ENCODE measurements at regions not wholly inside any gene's neighbourhood (a gene's known extent, or its start where the extent isn't known, plus 50 kb on each side); places are given as distances from the start of the nearest gene placed in this dataset.

DNA sequence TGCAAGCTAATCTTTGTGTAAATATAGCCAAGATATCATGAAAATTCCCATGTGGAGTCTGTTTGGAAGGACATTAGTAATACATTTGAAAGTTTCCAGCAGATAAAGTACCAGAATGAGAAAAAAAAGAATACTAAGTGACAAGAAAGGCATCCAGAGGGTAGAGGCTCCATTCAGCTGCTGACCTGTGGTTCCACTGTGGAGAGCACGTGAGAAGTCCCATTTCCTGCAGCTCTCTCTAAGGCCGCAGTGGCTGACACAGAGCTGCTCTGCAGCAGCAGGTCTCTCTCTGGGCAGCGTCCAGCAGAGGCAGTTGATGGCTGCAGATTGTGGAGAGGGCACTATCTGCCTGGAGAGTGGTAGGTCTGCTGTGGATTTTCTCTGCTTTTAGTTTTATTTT is 100.1 kb upstream of the TMEM72 start:
- no peak for DNase-seq (ENCODE audit: low read depth in 1 of 2, low spot score in 1 of 2)

DNA sequence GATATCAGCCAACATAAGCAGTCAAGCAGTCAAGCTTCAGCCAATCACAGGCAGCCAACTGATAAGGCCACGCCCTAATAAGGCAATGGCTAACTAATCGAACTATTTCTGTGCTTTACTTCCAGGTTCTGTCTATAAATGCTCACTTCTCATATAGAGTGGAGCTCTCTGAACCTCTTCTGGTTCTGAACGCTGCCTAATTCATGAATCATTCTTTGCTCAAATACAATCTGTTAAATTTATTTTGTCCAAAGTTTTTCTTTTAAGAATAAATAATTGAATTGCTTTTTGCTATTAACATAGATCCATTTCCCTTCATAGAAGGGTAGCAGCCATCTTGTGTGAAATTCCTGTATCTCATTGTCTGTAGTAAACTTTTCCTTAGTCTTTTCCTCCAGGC is 97.9 kb upstream of the TMEM72 start:
- no peak for DNase-seq (ENCODE audit: low read depth in 1 of 2, low spot score in 1 of 2)

DNA sequence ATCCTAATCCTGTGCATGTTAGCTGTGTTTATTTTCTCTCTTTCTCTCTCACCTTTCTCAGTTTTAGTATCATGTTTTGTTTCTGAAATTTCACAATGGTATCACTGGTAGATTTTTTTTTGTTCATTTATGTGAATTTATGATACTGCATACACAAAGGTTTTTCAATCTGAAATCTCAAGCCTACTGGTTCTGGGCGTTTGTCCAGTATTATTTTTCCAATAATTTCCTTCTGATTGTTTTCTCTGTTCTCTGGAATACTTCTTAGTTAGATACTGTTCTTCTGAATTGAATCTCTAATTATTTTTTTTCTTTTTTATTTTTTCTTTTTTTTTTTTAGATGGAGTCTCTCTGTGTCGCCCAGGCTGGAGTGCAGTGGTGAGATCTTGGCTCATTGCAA is 96.2 kb upstream of the TMEM72 start:
- DNase-seq (ENCODE audit: low read depth in 1 of 2, low spot score in 1 of 2) = no peak

DNA sequence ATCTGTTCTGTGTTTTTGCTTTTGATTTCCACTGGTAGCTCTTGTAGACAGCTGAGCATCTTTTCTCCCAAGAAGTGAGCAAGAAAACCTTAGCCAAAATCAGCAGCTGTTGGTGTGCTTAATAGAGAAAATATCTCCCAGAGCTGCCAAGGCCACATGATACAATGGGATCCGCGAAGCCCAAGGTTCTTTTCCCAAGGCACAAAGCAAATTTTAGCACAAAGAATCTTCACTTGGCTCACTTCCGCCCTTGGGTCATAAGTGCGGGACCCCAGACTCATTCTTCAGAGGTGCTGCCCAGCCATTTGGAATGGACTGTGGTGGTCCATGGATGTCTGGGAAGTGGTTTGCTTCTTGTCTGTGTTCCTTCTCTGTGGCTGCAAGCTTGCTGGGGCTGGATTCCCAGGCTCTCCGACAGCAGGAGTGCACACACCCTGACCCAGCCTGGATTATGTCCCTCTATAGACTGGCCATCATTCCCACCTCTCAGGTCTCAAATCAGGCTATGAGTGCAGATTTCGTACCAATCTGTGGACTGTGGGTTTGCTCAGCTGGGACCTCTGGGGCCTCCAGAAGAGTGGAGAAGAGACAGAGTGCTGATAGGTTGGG is 93.0 kb upstream of the TMEM72 start:
- no peak for DNase-seq (ENCODE audit: low read depth in 1 of 2, low spot score in 1 of 2)

DNA sequence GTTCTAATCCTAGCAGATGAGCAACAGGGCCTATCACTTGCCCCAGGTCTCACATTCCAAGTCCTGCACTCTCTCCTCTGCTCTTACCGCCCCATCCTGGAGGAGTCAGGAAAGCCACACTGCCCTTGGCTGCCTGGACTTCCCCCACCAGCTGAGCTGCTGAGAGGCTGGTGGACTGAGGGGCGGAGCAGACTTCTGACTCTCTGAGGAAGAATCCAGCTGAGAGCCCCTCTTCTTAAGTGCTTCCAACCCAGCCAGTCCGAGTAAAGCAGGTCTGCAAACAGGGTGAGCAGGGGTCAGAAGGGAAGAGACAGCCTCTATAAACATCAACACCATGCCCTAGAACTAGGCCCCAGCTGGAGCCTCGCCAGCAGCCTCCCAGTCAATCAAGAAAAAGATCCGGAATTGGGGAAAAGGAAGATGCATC is 92.4 kb upstream of the TMEM72 start:
- DNase-seq (ENCODE audit: low read depth in 1 of 2, low spot score in 1 of 2) = no peak

DNA sequence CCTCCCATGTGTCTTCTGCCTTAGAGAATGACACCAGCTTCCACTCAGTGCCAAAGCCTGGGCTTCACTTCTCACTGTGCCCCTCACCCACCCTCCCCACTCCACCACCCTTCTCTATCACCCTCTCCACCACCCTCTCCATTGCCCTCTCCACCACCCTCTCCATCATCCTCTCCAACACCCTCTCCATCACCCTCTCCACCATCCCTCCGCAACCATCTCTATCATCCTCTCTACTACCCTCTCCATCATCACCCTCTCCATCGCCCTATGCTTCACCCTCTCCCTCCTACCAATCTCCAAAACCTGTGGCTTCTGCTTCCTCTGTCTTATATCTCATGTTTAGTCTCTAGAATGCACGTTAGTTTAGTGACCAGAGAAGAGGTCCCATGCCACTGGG is 91.0 kb upstream of the TMEM72 start:
- no peak for DNase-seq (ENCODE audit: low read depth in 1 of 2, low spot score in 1 of 2)

DNA sequence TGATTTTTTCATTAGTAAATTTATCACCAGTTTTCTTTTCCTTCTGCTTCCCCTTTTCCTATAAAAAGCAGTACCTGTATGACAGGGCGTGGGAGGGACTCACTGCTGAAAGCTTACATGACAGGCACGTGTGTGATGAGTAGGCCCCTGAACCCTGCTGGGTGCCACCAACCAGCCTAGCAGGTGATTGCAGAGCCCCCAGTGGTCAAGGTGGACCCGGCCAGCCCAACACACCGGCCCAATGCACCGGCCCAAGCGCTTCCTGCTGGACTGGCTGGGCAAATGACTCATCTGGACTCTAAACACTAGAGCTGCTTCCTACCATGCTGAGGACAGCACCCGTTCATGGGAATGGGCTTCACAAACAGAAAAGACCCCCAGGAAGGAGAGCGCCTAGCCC is 89.8 kb upstream of the TMEM72 start:
- DNase-seq (ENCODE audit: low read depth in 1 of 2, low spot score in 1 of 2) = no peak

DNA sequence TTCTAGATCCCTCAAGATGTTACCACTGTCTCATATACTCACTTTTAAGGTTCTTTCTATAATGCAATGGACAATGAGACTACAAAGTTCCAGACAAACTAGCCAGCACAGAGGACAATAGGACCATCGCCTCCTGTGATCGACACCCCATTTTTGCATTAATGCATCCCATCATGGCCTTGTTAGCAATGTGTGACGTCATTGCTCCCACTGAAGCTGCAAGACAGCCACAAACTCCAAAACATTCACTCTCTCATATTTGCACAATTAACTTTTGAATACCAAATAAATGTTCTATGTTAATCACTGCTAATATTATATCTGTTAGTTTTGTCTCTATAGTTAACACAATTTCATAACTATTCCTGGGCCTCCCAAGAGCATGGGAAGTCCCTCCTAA is 88.8 kb upstream of the TMEM72 start:
- no peak for DNase-seq (ENCODE audit: low read depth in 1 of 2, low spot score in 1 of 2)

DNA sequence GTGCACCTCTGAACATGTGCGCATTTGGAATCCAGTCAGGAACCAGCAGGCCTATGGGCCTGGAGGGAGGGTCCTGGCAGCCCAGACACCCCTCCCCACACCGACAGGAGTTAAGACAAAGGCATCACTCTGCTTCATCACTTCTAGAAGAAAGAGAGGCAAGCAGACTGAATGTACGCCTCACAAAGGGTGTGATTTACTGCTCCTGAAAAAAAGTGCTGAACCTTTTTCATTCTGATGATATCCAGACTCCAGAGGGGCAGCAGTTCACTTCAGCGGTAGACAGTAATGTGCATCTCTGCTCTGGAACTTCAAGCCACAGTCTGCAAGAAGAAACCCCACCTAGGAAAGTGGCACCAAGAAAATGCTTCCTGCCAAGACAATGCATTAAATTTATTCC is 88.2 kb upstream of the TMEM72 start:
- DNase-seq (ENCODE audit: low read depth in 1 of 2, low spot score in 1 of 2) = no peak

DNA sequence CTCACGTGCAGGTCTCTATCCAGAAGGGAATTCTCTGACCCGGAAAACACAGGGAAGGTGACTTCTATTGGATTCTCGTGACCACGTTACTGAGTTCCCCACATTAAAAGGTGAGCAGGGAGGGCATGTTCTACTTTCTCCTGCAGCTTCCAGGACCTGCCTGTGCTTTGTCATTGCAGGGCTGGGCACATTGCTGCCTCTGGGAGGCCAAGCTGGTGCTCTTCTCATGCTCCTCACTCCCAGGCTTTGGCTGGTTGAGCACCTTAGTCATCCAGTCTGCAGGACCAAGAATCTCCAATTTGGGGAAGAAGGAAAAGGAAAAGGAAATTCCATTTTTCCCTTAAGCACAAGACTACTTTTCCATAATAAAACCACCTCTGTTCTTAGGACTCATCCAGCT is 86.5 kb upstream of the TMEM72 start:
- no peak for DNase-seq (ENCODE audit: low read depth in 1 of 2, low spot score in 1 of 2)

DNA sequence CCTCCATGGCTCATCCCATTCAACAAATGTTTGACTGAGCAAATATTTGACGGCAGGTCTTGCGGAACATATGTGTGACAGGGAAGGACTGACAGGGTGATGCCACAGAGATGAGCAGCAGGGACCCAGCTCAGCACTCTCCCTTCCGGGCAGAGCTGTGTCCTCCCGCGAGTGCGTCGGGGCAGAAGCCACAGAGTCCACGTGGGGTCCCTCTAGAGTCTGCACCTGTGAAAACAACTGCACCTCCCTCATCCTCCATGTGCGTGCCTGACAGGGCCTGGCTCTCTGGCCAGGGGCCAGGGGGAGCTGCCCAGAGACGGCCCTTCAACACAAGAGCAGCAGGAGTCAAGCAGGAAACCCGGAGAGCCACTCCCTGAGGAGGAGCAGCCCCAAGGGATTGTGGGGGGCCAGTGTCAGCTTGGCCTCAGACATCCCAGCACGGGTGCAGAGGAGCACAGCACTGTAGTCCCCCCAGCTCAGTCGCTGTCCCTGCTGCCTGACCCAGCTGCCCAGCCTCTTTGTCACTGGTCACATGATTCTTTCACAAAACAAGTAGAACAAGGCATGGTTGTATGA is 83.6 kb upstream of the TMEM72 start:
- no peak for DNase-seq (ENCODE audit: low read depth in 1 of 2, low spot score in 1 of 2)

DNA sequence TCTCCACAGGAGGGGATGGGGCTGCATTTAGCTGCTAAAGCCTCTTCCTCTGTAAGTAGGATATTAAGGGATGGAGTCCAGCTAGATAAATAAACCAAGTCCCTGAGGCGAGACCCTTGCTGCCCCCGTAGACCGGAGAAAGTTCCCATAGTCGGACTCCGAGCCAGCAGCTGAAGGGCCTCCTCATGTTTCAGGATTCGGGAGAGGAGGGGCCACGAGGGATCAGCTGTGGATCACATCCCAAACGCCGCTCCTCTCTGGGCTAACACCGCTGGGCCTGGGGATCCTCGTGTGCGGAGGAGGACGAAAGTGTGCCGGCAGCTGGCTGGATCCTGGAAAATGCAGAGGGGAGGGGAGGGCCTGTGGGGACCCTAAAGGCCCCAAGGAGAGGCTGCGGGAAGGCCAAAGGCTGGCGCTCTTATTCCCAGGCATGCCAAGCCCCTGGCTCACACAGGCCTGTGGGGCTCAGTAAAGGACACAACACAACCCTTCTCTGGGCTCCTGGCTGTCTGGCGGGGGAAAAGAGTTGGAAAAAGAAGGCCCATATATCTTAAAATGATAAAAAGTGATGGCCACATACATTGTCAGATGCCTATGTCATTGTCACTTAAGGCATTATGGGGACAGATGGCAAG is 82.5 kb upstream of the TMEM72 start:
- DNase-seq (ENCODE audit: low read depth in 1 of 2, low spot score in 1 of 2) = no peak

DNA sequence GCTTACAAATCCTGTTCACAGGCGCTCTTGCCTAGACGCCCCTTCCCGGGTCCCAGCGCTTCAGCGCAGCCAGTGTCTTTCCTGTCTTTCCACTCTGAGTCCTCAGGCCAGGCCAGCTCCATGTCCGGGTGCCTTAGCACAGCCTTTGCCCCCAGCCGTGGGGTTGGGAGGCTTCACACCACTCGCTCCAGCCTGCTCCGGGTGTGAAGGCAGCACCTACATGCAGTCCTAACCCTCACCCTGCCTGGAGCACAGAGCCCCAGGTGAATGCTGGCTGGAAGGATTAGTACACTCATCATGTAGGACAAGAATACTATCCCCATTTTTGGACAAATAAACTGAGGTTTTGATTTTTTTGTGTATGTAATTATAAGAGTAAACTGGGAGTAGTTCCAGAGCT is 81.7 kb upstream of the TMEM72 start:
- DNase-seq (ENCODE audit: low read depth in 1 of 2, low spot score in 1 of 2) = no peak

DNA sequence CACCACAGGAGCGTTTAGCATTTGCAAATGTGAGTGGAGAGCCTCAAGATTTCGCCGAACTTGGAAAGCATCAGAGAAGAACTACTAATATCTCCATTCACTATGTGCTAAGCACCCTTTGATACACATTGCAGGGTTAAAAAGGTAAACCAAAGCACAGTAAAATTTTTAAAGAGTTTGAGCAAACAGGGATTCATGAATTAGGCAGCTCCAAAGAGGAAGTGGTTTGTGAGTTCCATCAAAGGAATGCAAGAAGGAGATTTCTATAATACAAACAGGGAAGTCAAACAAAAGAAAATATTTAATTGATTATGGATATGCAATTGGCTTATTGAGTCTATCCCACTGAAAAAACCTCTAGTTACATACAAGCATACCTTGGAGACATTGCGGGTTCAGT is 81.1 kb upstream of the TMEM72 start:
- DNase-seq (ENCODE audit: low read depth in 1 of 2, low spot score in 1 of 2) = no peak

DNA sequence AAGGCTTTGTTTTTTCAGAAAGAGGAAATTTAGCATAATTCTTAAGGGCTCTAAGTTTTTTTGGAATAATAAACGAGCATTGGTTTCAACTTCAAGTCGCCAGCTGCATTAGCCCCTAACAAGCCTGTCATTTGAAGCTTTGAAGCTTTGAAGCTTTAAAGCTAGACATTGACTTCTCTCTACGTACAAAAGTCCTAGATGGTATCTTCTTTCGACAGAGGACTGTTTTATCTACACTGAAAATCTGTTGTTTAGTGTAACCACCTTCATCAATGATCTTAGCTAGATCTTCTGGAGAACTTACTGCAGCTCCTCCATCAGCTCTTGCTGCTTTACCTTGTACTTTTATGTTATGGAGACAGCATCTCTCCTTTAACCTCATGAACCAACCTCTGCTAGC is 79.6 kb upstream of the TMEM72 start:
- no peak for DNase-seq (ENCODE audit: low read depth in 1 of 2, low spot score in 1 of 2)

DNA sequence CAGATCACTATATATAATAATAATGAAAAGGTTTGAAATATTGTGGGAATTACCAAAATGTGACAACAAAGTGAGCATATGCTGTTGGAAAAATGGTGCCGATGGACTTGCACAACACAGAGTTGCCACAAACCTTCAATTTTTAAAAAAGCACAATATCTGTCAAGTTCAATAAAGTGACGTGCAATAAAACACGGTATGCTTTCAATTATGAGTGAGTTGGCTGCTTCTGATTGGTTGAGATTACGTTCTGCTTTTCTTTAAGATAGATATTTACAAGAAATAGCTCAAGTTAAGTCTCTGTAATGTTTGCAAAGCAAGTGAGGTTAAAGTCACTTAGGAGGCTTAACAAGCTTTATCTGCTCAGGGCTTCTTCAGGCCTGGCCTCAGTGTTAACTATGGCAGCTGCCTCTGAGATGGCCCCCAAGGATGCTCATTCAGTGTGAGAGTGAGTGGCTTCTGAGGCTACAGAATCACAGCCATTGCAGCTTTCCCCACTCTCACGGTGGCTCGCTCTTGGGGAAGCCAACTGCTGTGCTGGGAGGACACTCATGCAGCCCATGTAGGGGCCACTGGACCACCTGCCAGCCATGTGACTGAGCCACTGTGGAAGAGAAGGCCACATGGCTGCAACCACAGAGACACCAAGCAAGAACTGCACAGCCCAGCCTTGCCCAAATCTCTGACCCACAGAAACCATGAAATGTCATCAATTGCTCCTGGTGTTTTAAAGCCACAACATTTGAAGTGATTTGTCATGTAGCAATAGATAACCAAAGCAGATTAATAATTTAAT is 78.3 kb upstream of the TMEM72 start:
- DNase-seq (ENCODE audit: low read depth in 1 of 2, low spot score in 1 of 2) = no peak

DNA sequence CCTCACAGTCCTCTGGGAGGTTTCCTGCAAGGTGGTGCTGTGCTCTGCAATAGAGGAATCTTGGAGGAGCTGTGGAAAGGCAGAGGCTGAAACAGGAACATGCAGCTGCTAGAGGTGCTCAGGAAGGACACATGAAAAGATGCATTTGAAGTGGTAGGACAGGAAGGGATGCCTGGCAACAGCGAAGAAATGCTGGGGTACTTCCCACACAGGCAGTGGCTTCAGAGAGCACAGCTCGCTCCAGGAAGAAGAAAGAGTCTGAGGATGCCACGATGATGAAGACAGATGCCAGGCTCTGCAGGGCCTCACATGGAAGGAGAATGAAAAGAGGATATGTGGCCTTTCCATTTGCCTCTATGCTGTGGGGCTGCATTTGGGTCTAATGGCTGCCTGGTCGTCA is 77.0 kb upstream of the TMEM72 start:
- no peak for DNase-seq (ENCODE audit: low read depth in 1 of 2, low spot score in 1 of 2)

DNA sequence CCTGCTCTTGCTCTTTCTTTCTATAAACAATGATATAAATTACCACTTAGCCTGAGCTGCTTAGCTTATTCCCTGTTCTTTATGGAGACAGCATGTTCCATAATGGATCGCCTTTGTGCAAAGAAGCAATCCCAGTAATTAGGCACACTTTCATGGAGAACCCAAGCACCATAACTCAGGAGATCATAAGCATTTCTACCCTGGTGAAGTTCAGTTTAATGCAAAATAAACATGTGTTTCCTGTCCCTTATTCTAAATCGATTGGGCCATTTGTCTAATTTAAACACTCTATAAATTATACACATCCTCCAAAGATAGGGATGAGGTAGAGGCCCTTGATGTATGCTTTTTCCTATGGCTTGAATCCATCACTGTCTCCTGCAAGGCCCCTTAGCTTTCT is 75.8 kb upstream of the TMEM72 start:
- no peak for DNase-seq (ENCODE audit: low read depth in 1 of 2, low spot score in 1 of 2)

DNA sequence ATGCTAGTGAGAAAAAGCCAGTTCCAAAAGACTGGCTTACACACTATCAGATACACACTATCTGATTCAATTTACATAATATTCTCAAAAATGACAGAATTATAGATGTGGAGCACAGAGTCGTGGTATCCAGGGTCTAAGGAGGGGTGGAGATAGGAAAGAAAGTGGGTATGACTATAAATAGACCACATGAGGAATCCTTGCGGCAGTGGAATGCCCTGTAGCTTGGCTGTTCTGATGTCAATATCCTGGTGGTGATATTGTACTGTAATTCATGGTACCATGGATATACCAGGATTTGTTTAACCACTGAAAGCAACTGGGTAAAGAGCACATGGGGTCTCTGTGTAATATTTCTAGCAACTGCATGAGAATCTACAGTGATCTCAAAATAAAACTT is 67.7 kb upstream of the TMEM72 start:
- DNase-seq (ENCODE audit: low read depth in 1 of 2, low spot score in 1 of 2) = no peak

DNA sequence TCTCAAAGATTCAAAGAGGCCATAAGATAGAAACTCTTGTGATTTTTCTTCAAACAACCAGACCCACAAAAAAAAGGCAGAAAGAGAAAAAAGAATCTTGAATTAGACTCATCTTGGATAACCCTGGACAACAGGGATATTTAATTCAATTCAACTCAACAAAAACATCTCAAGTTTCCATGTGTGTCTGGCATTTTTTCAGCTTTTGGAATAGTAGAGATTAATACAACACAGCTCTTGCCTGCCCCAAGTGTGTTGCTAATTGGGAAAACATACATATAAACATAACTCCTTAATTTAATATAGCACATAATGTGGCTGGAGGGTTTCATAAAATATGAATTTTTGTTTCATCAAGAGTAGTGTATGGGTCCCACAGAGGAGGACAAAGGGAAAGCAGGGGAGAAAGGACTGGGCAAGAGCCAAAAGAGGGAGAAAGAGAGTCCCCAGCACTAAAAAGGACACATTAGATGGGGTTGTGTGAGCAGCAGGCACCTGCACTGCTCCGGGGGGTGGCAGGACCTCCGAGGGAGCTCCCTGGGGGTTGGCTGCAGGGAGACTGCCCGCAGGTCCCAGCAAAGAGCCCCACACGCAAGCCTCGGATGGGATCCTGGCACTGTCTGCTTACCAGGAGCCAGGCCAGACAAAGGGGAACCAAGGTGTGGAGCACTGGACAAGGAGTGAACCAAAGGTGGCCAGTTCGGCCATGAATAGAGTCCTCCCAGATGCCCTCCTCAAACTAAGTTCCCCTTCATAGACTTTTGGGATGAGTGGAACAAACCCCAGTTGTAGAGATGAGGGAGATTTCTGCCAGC is 65.6 kb upstream of the TMEM72 start:
- no peak for DNase-seq (ENCODE audit: low read depth in 1 of 2, low spot score in 1 of 2)

DNA sequence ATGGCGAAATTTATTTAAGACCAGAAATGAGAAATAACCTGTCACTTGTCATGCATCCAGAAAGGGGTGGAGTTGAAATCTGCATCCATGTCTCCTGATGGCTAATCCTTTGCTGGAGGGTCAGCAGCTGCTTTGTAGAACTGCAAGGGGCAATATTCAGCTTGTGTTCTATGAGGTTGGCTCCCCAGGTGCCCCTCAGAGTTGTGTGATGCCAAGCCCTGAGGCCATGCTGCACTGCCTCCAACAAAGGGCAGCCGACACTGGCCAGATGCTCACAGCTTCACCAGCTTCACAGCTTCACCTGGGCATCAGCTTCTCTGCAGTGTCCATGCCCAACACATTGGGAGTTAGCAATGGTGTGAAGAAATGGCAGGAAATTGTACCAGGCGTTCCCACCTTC is 64.0 kb upstream of the TMEM72 start:
- DNase-seq (ENCODE audit: low read depth in 1 of 2, low spot score in 1 of 2) = no peak
